ENCODE measurements at regions not wholly inside any gene's neighbourhood (a gene's known extent, or its start where the extent isn't known, plus 50 kb on each side); places are given as distances from the start of the nearest gene placed in this dataset.

- H3K9me3 ChIP-seq (replicated peaks), result no peaks in the 10 kb centered on the region
- H3K4me3 ChIP-seq, result no peak overlapping the region
- no peak overlapping the region for H3K27ac ChIP-seq (replicated peaks)
- intact Hi-C loops (cut with micrococcal nuclease), result no loop called here
- H3K27me3 ChIP-seq (ENCODE audit: low read depth), result no peaks in the 10 kb centered on the region
- no peaks in the 10 kb centered on the region for H3K36me3 ChIP-seq
- DNase-seq, result no peak
- TF ChIP-seq CTCF (IDR thresholded peaks at IDR 0.05; ENCODE audit: borderline replicate concordance), result no peak
- no peaks in the 10 kb centered on the region for H3K4me1 ChIP-seq
Observed at GRCh38 chr13:53101883-53102282, 73.3 kb downstream of the OLFM4 start.

GRCh38 chr13:53104136-53104535, 75.5 kb downstream of the OLFM4 start:
- no peaks in the 10 kb centered on the region for H3K9me3 ChIP-seq (replicated peaks)

GRCh38 chr13:53105477-53105876, 76.9 kb downstream of the OLFM4 start:
- intact Hi-C loops (cut with micrococcal nuclease), result no loop called here
- no peak overlapping the region for H3K27ac ChIP-seq (replicated peaks)
- no peak for TF ChIP-seq CTCF (IDR thresholded peaks at IDR 0.05; ENCODE audit: borderline replicate concordance)
- no peak for DNase-seq
- no peaks in the 10 kb centered on the region for H3K27me3 ChIP-seq (ENCODE audit: low read depth)
- H3K9me3 ChIP-seq (replicated peaks), result no peaks in the 10 kb centered on the region
- no peaks in the 10 kb centered on the region for H3K4me1 ChIP-seq
- H3K36me3 ChIP-seq, result no peaks in the 10 kb centered on the region
- no peak overlapping the region for H3K4me3 ChIP-seq

More at GRCh38 chr13:53104136-53104535, 75.5 kb downstream of the OLFM4 start:
- no peaks in the 10 kb centered on the region for H3K4me1 ChIP-seq
- no peak overlapping the region for H3K4me3 ChIP-seq
- no peak for DNase-seq
- no peaks in the 10 kb centered on the region for H3K27me3 ChIP-seq (ENCODE audit: low read depth)
- no peak for TF ChIP-seq CTCF (IDR thresholded peaks at IDR 0.05; ENCODE audit: borderline replicate concordance)
- no peak overlapping the region for H3K27ac ChIP-seq (replicated peaks)
- intact Hi-C loops (cut with micrococcal nuclease), result no loop called here
- no peaks in the 10 kb centered on the region for H3K36me3 ChIP-seq

GRCh38 chr13:53105890-53106289, 77.3 kb downstream of the OLFM4 start:
- Histone ChIP-seq H3K4me1 (no peaks in the 10 kb centered on the region), H3K27me3 (ENCODE audit: low read depth) (no peaks in the 10 kb centered on the region), H3K27ac (replicated peaks) (no peak overlapping the region), H3K4me3 (no peak overlapping the region), H3K9me3 (replicated peaks) (no peaks in the 10 kb centered on the region), H3K36me3 (no peaks in the 10 kb centered on the region)
- TF ChIP-seq CTCF (IDR thresholded peaks at IDR 0.05; ENCODE audit: borderline replicate concordance), result no peak
- intact Hi-C loops (cut with micrococcal nuclease), result no loop called here
- DNase-seq, result no peak

GRCh38 chr13:53110181-53110580, 81.6 kb downstream of the OLFM4 start:
- Histone ChIP-seq H3K4me3 (no peak overlapping the region), H3K36me3 (no peaks in the 10 kb centered on the region), H3K9me3 (replicated peaks) (no peaks in the 10 kb centered on the region), H3K4me1 (no peaks in the 10 kb centered on the region), H3K27me3 (ENCODE audit: low read depth) (no peaks in the 10 kb centered on the region), H3K27ac (replicated peaks) (no peak overlapping the region)
- intact Hi-C loops (cut with micrococcal nuclease), result no loop called here
- no peak for DNase-seq
- TF ChIP-seq CTCF (IDR thresholded peaks at IDR 0.05; ENCODE audit: borderline replicate concordance), result no peak

GRCh38 chr13:53110614-53111013, 82.0 kb downstream of the OLFM4 start:
- Histone ChIP-seq H3K27me3 (ENCODE audit: low read depth) (no peaks in the 10 kb centered on the region), H3K9me3 (replicated peaks) (no peaks in the 10 kb centered on the region), H3K27ac (replicated peaks) (no peak overlapping the region), H3K4me1 (no peaks in the 10 kb centered on the region), H3K4me3 (no peak overlapping the region), H3K36me3 (no peaks in the 10 kb centered on the region)
- no peak for DNase-seq
- no peak for TF ChIP-seq CTCF (IDR thresholded peaks at IDR 0.05; ENCODE audit: borderline replicate concordance)
- intact Hi-C loops (cut with micrococcal nuclease), result no loop called here
